Peyer's patch (tissue), 4 donors: ENCODE measurements at regions not wholly inside any gene's neighbourhood (a gene's known extent, or its start where the extent isn't known, plus 50 kb on each side); places are given as distances from the start of the nearest gene placed in this dataset.

Experiments
- POLR2A ChIP-seq, 2 donors: fragments of 450-650 bp; IDR thresholded peaks; one replicate each; pipeline ENCODE4 v1.5.1; 2017; ENCODE audit warnings: antibody characterized with exemption in 2 of 2, mild to moderate bottlenecking in 2 of 2, moderate library complexity in 2 of 2
- TF ChIP-seq, protein P1 (sequence below), 6 experiments: fragments of 450-650 bp in 4 of 6; fragments of 200-600 bp in 2 of 6; sonication (generic) in 1 of 6; IDR thresholded peaks; one replicate each; pipeline ENCODE4 v1.5.1; 2017 to 2019; ENCODE audit warnings: antibody characterized with exemption in 6 of 6, mild to moderate bottlenecking in 3 of 6, moderate library complexity in 1 of 6

DNA sequence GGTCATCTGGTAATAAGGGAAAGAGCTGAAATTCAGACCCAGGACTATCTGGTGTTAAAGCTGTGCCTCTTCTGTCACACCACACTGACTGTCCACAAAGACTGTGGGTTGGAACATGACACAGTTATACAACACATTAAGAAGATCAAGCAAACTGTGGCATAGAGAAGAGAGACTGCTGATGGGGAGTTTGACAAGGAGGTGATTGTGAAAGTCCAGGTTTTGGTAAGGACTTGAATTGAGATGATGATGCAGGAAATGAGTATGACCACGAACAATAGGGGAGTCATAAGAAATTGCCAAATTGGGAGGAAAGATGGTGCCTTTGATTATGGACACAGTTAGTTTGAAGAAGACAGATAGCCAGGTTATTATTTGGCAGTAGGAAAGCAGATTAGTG is 163.4 kb downstream of the PDGFRA start:
- no peak for TF ChIP-seq POLR2A (IDR thresholded peaks at IDR 0.05)
- TF ChIP-seq, protein P1, sequence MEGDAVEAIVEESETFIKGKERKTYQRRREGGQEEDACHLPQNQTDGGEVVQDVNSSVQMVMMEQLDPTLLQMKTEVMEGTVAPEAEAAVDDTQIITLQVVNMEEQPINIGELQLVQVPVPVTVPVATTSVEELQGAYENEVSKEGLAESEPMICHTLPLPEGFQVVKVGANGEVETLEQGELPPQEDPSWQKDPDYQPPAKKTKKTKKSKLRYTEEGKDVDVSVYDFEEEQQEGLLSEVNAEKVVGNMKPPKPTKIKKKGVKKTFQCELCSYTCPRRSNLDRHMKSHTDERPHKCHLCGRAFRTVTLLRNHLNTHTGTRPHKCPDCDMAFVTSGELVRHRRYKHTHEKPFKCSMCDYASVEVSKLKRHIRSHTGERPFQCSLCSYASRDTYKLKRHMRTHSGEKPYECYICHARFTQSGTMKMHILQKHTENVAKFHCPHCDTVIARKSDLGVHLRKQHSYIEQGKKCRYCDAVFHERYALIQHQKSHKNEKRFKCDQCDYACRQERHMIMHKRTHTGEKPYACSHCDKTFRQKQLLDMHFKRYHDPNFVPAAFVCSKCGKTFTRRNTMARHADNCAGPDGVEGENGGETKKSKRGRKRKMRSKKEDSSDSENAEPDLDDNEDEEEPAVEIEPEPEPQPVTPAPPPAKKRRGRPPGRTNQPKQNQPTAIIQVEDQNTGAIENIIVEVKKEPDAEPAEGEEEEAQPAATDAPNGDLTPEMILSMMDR (IDR thresholded peaks at IDR 0.05), result no peak
